Suprapubic skin (tissue), 3 donors: ENCODE measurements at regions not wholly inside any gene's neighbourhood (a gene's known extent, or its start where the extent isn't known, plus 50 kb on each side); places are given as distances from the start of the nearest gene placed in this dataset.

Experiments
- CTCF ChIP-seq, 2 donors: fragments of 200-600 bp in 1 of 2; fragments of 450-650 bp in 1 of 2; sonication (generic) in 1 of 2; IDR thresholded peaks; one replicate each; pipeline ENCODE4 v1.5.1; 2016 to 2019; ENCODE audit warnings: antibody characterized with exemption in 2 of 2, mild to moderate bottlenecking in 1 of 2, moderate library complexity in 1 of 2
- POLR2A ChIP-seq, 2 donors: fragments of 450-650 bp; IDR thresholded peaks; one replicate each; pipeline ENCODE4 v1.6.1; 2017; ENCODE audit warnings: antibody characterized with exemption in 2 of 2, mild to moderate bottlenecking in 2 of 2, moderate library complexity in 2 of 2

GRCh38 chr17:72182371-72182873 lies 61.6 kb downstream of the SOX9 start:
- TF ChIP-seq CTCF (IDR thresholded peaks at IDR 0.05) = no peak
- no peak for TF ChIP-seq POLR2A (IDR thresholded peaks at IDR 0.05)
